ENCODE measurements at regions not wholly inside any gene's neighbourhood (a gene's known extent, or its start where the extent isn't known, plus 50 kb on each side); places are given as distances from the start of the nearest gene placed in this dataset.

DNA sequence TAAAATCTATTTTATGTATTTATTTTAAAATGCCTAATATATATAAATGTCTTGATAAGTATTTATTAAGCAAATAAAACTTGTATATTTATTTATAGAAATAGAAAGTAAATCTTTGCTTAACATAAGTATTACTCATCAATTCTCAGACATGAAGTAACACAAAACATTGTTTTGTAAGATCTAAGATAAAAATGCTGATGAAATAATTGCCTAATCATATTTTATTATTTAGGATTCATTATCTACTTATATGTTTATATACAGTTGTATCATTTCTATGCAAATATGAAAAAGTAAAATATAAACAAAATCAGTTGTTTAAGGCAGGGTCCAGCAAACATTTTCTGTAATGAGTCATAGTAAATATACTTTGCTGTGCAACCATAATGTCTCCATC, 507.8 kb upstream of the CNTN5 start:
- Mint-ChIP-seq H3K9me3 (no peaks in the 10 kb centered on the region), H3K27ac (no peak overlapping the region), H3K4me1 (no peaks in the 10 kb centered on the region), H3K36me3 (ENCODE audit: low read depth) (no peaks in the 10 kb centered on the region; the same call in 2 of the 3 replicates), H3K27me3 (ENCODE audit: insufficient read depth, low read depth, poor library complexity) (peaks cover 3% of the 10 kb centered on the region), H3K4me3 (no peak overlapping the region)
- no peaks in the 10 kb centered on the region for H3F3A ChIP-seq (replicated peaks; ENCODE audit: low read depth)
- H3K9me2 ChIP-seq (ENCODE audit: insufficient read depth): no peaks in the 10 kb centered on the region
- no peaks in the 10 kb centered on the region for H3K4me1 ChIP-seq (ENCODE audit: insufficient read depth)
- H3K79me2 ChIP-seq (replicated peaks; ENCODE audit: insufficient read depth): no peaks in the 10 kb centered on the region
- H3K36me3 ChIP-seq (ENCODE audit: insufficient read depth): no peaks in the 10 kb centered on the region
- no peak for DNase-seq (ENCODE audit: low spot score)
- TF ChIP-seq EZH2 (IDR thresholded peaks at IDR 0.05; ENCODE audit: low read depth, unreplicated experiment) (no peak), JUNB (IDR thresholded peaks at IDR 0.05; ENCODE audit: unreplicated experiment) (no peak)
- no peaks in the 10 kb centered on the region for H3K27me3 ChIP-seq (ENCODE audit: insufficient read depth)
- no peaks in the 10 kb centered on the region for H4K20me1 ChIP-seq (replicated peaks; ENCODE audit: insufficient read depth)
- no peak for ATAC-seq
- H2AFZ ChIP-seq: no peak overlapping the region
- no peak overlapping the region for H3K4me3 ChIP-seq
- H3K27ac ChIP-seq (ENCODE audit: low read depth): no peak overlapping the region
- no peak overlapping the region for H3K4me2 ChIP-seq

DNA sequence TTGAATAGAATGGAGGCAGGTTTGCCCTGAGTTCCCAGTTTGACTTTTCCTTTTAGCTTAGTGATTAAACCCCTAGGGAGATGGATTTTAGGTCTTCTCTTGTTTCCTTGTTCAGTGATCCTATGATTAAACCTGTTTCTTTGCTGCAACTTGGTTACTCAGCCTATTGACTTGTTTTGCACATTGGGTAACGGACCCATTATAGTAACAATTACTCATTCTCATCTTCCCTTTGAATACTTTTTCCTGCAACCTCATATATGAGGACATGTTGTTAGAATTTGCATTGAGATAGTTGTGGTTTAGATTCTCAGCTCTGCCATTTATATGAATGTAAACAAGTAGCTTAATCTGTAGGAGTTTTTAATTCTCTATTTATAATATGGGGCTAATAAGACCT, 489.2 kb upstream of the CNTN5 start:
- Mint-ChIP-seq H3K27me3 (ENCODE audit: insufficient read depth, low read depth, poor library complexity) (no peaks in the 10 kb centered on the region), H3K9me3 (no peaks in the 10 kb centered on the region), H3K36me3 (ENCODE audit: low read depth) (no peaks in the 10 kb centered on the region), H3K4me3 (no peak overlapping the region), H3K27ac (no peak overlapping the region), H3K4me1 (no peaks in the 10 kb centered on the region; the same call in 2 of the 3 replicates)
- no peaks in the 10 kb centered on the region for H3F3A ChIP-seq (replicated peaks; ENCODE audit: low read depth)
- no peaks in the 10 kb centered on the region for H3K27me3 ChIP-seq (ENCODE audit: insufficient read depth)
- H3K79me2 ChIP-seq (replicated peaks; ENCODE audit: insufficient read depth): no peaks in the 10 kb centered on the region
- no peaks in the 10 kb centered on the region for H3K36me3 ChIP-seq (ENCODE audit: insufficient read depth)
- no peak overlapping the region for H3K4me2 ChIP-seq
- H3K9me2 ChIP-seq (ENCODE audit: insufficient read depth): no peaks in the 10 kb centered on the region
- H2AFZ ChIP-seq: no peak overlapping the region
- H4K20me1 ChIP-seq (replicated peaks; ENCODE audit: insufficient read depth): no peaks in the 10 kb centered on the region
- TF ChIP-seq EZH2phosphoT487 (IDR thresholded peaks at IDR 0.05; ENCODE audit: unreplicated experiment): no peak
- TF ChIP-seq, protein P1, sequence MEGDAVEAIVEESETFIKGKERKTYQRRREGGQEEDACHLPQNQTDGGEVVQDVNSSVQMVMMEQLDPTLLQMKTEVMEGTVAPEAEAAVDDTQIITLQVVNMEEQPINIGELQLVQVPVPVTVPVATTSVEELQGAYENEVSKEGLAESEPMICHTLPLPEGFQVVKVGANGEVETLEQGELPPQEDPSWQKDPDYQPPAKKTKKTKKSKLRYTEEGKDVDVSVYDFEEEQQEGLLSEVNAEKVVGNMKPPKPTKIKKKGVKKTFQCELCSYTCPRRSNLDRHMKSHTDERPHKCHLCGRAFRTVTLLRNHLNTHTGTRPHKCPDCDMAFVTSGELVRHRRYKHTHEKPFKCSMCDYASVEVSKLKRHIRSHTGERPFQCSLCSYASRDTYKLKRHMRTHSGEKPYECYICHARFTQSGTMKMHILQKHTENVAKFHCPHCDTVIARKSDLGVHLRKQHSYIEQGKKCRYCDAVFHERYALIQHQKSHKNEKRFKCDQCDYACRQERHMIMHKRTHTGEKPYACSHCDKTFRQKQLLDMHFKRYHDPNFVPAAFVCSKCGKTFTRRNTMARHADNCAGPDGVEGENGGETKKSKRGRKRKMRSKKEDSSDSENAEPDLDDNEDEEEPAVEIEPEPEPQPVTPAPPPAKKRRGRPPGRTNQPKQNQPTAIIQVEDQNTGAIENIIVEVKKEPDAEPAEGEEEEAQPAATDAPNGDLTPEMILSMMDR (conservative IDR thresholded peaks at IDR 0.05; ENCODE audit: low read depth in 2 of 2): no peak
- no peak for TF ChIP-seq ZNF114 (CRISPR knock-in tag; IDR thresholded peaks at IDR 0.05)
- no peak for TF ChIP-seq STAT1 (IDR thresholded peaks at IDR 0.05; ENCODE audit: unreplicated experiment)
- TF ChIP-seq EZH2 (IDR thresholded peaks at IDR 0.05; ENCODE audit: low read depth, unreplicated experiment): no peak
- no peak for TF ChIP-seq NANOG (IDR thresholded peaks at IDR 0.05; ENCODE audit: borderline replicate concordance)
- no peak for TF ChIP-seq POLR2AphosphoS5 (IDR thresholded peaks at IDR 0.05; ENCODE audit: low read depth)
- TF ChIP-seq, protein P2, sequence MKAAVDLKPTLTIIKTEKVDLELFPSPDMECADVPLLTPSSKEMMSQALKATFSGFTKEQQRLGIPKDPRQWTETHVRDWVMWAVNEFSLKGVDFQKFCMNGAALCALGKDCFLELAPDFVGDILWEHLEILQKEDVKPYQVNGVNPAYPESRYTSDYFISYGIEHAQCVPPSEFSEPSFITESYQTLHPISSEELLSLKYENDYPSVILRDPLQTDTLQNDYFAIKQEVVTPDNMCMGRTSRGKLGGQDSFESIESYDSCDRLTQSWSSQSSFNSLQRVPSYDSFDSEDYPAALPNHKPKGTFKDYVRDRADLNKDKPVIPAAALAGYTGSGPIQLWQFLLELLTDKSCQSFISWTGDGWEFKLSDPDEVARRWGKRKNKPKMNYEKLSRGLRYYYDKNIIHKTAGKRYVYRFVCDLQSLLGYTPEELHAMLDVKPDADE (IDR thresholded peaks at IDR 0.05): no peak
- no peak for TF ChIP-seq ZNF331 (CRISPR knock-in tag; IDR thresholded peaks at IDR 0.05; ENCODE audit: low read depth)
- no peak for ATAC-seq
- H3K4me1 ChIP-seq (ENCODE audit: insufficient read depth): no peaks in the 10 kb centered on the region
- no peak for DNase-seq (ENCODE audit: low spot score)
- H3K27ac ChIP-seq (ENCODE audit: low read depth): no peak overlapping the region
- H3K4me3 ChIP-seq: no peak overlapping the region

Measured in GM23338 (cell line).